ENCODE measurements at regions not wholly inside any gene's neighbourhood (a gene's known extent, or its start where the extent isn't known, plus 50 kb on each side); places are given as distances from the start of the nearest gene placed in this dataset.

GRCh38 chr17:73795730-73796129 is 151.5 kb upstream of the SDK2 start:
- TF ChIP-seq, protein P1, sequence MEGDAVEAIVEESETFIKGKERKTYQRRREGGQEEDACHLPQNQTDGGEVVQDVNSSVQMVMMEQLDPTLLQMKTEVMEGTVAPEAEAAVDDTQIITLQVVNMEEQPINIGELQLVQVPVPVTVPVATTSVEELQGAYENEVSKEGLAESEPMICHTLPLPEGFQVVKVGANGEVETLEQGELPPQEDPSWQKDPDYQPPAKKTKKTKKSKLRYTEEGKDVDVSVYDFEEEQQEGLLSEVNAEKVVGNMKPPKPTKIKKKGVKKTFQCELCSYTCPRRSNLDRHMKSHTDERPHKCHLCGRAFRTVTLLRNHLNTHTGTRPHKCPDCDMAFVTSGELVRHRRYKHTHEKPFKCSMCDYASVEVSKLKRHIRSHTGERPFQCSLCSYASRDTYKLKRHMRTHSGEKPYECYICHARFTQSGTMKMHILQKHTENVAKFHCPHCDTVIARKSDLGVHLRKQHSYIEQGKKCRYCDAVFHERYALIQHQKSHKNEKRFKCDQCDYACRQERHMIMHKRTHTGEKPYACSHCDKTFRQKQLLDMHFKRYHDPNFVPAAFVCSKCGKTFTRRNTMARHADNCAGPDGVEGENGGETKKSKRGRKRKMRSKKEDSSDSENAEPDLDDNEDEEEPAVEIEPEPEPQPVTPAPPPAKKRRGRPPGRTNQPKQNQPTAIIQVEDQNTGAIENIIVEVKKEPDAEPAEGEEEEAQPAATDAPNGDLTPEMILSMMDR (IDR thresholded peaks at IDR 0.05), result no peak
- TF ChIP-seq POLR2AphosphoS5 (IDR thresholded peaks at IDR 0.05), result no peak

Data from prostate gland (tissue), 2 donors.